Limb (tissue), 2 donors: ENCODE measurements at regions not wholly inside any gene's neighbourhood (a gene's known extent, or its start where the extent isn't known, plus 50 kb on each side); places are given as distances from the start of the nearest gene placed in this dataset.
"Not testable (repeated sequence)": the region's sequence is repeated elsewhere in the genome, so short reads cannot be mapped to it uniquely, and the experiment has no call there.

Experiments
- DNase-seq, 2 donors: peaks; one replicate each; pipeline ENCODE4 v3.0.0-alpha.2; 2016; ENCODE audit errors: extremely low spot score in 2 of 2

GRCh38 chrX:128783139-128783538 lies 730.9 kb upstream of the ACTRT1 start:
- not testable (repeated sequence) for DNase-seq

GRCh38 chrX:128781506-128781905 lies 729.3 kb upstream of the ACTRT1 start:
- no peak for DNase-seq

GRCh38 chrX:128780934-128781333 lies 728.7 kb upstream of the ACTRT1 start:
- DNase-seq, result no peak

- no peak for DNase-seq
Observed at GRCh38 chrX:128769495-128769894, 717.3 kb upstream of the ACTRT1 start.

GRCh38 chrX:128759745-128760144 lies 707.5 kb upstream of the ACTRT1 start:
- DNase-seq, result no peak

GRCh38 chrX:128759177-128759576 lies 707.0 kb upstream of the ACTRT1 start:
- no peak for DNase-seq

- no peak for DNase-seq
Observed at GRCh38 chrX:128754130-128754529, 701.9 kb upstream of the ACTRT1 start.

- no peak for DNase-seq
Observed at GRCh38 chrX:128739539-128739938, 687.3 kb upstream of the ACTRT1 start.

GRCh38 chrX:128728943-128729342 lies 676.7 kb upstream of the ACTRT1 start:
- no peak for DNase-seq

GRCh38 chrX:128717635-128718578 lies 665.7 kb upstream of the ACTRT1 start:
- DNase-seq, result no peak

GRCh38 chrX:128714425-128714824 lies 662.2 kb upstream of the ACTRT1 start:
- DNase-seq, result no peak

GRCh38 chrX:128699716-128700285 lies 647.6 kb upstream of the ACTRT1 start:
- DNase-seq, result no peak

- DNase-seq, result peak; percentile 9 to 25
Observed at GRCh38 chrX:128698573-128699181, 646.5 kb upstream of the ACTRT1 start.

GRCh38 chrX:128691872-128692271 lies 639.7 kb upstream of the ACTRT1 start:
- DNase-seq, result no peak

- no peak for DNase-seq
Observed at GRCh38 chrX:128685387-128685786, 633.2 kb upstream of the ACTRT1 start.

GRCh38 chrX:128676651-128677050 lies 624.4 kb upstream of the ACTRT1 start:
- no peak for DNase-seq

GRCh38 chrX:128674326-128675086 lies 622.3 kb upstream of the ACTRT1 start:
- DNase-seq, result not testable (repeated sequence)

- DNase-seq, result peak in 1 of 2 donors; percentile 32
Observed at GRCh38 chrX:128664211-128664610, 612.0 kb upstream of the ACTRT1 start.

GRCh38 chrX:128653524-128654060 lies 601.4 kb upstream of the ACTRT1 start:
- DNase-seq, result no peak

- no peak for DNase-seq
Observed at GRCh38 chrX:128650326-128650725, 598.1 kb upstream of the ACTRT1 start.

- no peak for DNase-seq
Observed at GRCh38 chrX:128634754-128635153, 582.6 kb upstream of the ACTRT1 start.
